ENCODE measurements at regions not wholly inside any gene's neighbourhood (a gene's known extent, or its start where the extent isn't known, plus 50 kb on each side); places are given as distances from the start of the nearest gene placed in this dataset.

DNA sequence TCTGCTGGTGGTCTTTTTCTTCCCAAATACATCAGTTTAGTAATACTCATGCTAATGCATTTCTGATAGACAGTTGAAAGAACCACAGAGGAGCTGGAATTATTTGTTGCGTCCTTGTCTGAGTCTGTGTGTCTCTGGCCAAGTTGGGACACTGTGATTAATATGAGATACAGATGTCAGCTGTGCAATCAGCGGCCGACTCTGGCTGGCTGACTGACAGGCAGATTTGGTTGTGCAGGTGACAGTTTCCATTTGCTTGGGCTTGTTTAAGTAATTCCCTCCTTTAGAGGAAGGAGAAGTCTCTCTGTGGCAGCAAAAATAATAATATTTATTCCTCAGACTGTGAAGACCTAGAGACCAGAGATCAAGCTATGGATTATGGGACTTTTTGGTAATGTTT, 176.2 kb upstream of the CHRM2 start:
- no peak for TF ChIP-seq ZNF274 (IDR thresholded peaks at IDR 0.05; ENCODE audit: low read depth, low read length)

DNA sequence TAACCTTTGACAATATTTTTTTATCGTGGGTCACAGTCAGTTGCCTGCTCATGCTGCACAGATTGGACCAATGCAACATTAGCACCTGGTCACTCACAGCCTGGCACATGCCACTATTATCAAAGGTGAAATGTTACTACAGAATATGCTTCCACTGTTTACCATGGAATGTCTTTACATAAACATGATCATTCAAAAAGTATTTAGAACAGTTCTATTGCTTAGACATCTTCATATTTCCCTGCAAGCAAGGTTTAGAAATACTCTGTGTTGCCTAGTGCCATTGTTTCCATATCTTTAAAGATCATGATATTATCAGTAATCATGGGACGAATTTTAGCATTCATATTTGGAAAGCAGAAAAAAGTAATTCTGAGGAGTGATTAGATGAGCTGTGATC, 179.9 kb upstream of the CHRM2 start:
- no peak for TF ChIP-seq ZNF274 (IDR thresholded peaks at IDR 0.05; ENCODE audit: low read depth, low read length)
- no peak overlapping the region for H3K4me3 ChIP-seq (ENCODE audit: low read length)

More for the DNA sequence above, 176.2 kb upstream of the CHRM2 start:
- H3K4me3 ChIP-seq (ENCODE audit: low read length), result no peak overlapping the region

DNA sequence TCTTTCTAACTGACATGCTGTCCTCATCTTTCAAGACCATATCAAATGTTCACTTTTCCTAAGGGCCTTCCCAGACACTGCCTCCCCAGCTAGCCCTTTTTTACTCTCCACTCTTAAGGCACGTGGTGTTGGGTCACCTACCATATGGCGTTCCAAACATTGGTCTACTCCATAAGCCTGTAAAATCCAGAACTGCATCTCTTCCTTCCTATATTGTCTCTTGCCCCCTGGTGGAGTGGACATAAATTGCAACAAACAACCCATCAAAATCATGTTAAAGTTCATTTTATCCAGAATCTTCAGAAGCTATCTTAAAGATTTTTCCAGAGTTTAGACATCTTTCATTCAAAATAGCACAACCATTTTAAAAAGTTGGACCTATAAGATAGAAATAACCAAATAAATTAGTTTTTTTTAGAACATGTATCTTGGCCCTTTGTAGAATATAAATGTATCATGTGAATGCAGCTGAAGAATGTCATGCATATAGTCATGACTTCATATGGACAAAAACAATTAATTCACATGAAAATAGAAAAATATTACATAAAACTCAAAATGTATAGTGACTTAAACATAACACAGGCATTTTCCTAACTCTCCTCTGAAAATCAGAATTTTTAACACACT, 180.6 kb upstream of the CHRM2 start:
- H3K4me3 ChIP-seq (ENCODE audit: low read length), result no peak overlapping the region
- no peak for TF ChIP-seq ZNF274 (IDR thresholded peaks at IDR 0.05; ENCODE audit: low read depth, low read length)

DNA sequence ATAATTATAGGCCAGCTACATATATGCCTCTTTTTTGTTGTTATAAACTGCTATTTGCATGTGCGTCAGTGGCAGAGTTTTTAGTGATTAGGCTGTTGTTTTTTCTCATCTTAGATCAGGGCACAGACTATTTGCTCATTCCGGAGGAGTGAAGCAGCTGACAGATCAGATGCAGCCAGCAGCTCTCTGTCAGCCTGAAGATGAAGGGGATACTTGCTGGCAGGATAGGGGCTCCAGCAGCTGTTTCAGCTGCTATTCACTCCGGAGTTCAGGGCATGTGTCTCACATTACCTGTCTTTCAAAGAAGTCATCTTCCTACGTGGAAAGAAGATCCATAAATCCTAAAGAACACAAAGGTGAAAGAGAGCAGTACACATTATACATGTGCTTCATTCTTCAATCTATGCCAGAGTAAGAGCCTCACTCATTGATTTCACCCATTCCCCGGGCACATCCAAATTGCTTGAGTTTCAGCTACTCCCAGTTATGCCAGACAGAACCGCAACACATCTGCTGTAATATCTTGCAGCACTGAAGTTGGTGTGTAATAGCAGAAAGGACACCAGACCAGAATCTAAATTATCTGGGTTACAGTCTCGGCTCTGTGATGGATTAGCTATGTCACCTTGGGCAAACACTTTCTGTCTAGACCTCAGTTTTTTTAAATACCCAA, 182.8 kb upstream of the CHRM2 start:
- no peak overlapping the region for H3K4me3 ChIP-seq (ENCODE audit: low read length)
- no peak for TF ChIP-seq ZNF274 (IDR thresholded peaks at IDR 0.05; ENCODE audit: low read depth, low read length)

DNA sequence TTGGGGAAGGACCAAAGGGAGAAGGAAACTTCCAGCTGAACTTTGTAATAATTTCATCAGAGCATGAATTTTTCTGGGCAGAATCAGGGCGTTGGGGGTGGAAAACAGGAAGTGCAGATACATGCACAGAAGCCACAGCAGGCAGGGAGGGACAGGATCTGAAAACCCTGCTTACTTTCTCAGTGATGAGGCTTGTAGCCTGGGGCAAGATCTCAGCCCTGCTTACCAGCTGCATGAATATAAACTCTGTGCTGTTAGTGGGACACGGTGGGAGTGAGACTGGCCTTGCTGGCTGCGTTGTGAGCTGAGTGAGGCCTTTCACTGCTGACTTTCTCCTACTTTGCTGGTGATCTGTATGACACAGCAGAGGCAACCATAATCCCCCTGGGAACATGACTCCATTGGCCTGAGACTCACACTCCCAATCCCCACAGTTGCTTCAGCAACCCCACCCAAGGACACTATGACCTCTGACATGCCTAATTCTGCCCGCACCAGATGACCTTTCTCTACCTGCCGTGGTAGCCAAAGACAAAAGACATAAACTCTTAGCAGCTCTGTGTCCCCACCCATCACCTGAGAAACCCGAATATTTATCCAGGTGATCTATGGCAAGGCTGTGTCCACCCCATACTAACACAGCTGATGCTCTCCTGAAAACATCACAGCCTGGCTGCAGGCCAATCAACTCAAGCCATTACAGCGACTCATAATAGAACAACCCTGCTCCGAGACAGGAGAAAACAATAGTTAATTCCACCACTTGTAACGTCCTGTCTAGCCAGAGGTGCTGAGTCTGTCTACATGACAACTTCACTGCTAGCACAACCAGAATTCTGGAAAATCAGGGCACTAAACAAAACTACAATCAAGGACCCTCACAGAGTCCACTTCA, 190.7 kb upstream of the CHRM2 start:
- TF ChIP-seq ZNF274 (IDR thresholded peaks at IDR 0.05; ENCODE audit: low read depth, low read length), result no peak
- H3K4me3 ChIP-seq (ENCODE audit: low read length), result no peak overlapping the region

DNA sequence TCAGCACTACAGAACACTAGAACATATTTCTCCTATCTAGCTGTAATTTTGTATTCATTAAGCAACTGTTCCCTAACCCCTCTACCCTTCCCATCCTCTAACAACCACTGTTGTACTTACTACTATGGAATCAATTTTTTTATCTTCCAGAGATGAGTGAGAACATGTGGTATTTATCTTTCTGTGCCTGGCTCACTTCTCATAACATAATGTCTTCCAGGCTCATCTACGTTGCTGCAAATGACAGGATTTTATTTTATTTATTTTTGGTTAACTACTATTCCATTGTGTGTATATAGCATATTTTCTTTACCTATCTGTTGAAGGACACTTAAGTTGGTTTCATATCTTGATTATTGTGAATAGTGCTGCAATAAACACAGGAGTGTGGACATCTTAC, 200.9 kb upstream of the CHRM2 start:
- TF ChIP-seq ZNF274 (IDR thresholded peaks at IDR 0.05; ENCODE audit: low read depth, low read length), result no peak
- H3K4me3 ChIP-seq (ENCODE audit: low read length), result no peak overlapping the region

DNA sequence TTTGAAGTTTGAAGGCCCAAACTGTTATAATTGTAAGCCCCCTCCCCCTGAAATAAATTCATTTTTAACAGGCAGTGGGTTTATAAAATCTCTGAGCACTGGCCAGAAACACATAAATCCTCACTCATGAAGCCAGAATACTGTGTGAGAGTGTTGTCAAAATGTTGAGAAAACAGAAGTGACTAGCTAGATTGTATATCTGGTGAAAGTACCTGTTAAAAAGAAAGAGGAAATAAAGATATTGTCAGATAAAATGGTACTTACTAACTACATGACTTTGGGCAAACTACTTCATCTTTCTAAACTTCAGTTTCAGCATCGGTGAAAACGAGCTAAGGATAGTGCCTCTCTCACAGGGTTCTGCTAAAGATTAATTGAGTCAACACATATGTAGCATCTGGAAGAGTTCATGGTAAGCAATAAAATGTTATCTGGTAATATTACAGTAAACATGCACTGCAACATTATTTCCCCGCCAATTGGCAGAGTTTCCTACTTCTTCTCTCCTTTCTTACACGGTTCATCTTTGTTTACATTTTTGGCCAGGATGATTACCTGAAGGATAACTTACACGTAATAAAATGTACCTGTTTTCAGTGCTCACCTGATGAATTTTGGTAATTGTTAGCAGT, 202.5 kb upstream of the CHRM2 start:
- H3K4me3 ChIP-seq (ENCODE audit: low read length), result no peak overlapping the region
- no peak for TF ChIP-seq ZNF274 (IDR thresholded peaks at IDR 0.05; ENCODE audit: low read depth, low read length)

DNA sequence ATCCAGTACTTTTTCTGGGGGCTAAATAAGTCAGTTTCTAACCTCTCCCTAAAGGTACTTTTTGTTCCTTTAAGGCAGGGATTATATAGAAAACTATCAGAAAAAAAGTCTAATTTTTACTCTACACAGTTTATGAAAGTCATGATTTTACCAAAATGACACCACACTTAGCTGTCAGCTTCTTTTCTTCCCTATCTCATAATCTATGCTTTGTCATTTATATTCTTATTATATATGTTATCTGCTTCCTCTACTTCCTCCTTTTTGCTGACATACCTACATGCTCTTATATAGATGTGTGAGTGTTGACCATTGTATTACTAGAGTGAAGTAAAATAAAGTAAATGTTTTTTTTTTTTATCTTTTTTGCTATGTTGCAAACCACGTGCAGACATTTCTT, 203.9 kb upstream of the CHRM2 start:
- H3K4me3 ChIP-seq (ENCODE audit: low read length), result no peak overlapping the region
- no peak for TF ChIP-seq ZNF274 (IDR thresholded peaks at IDR 0.05; ENCODE audit: low read depth, low read length)

DNA sequence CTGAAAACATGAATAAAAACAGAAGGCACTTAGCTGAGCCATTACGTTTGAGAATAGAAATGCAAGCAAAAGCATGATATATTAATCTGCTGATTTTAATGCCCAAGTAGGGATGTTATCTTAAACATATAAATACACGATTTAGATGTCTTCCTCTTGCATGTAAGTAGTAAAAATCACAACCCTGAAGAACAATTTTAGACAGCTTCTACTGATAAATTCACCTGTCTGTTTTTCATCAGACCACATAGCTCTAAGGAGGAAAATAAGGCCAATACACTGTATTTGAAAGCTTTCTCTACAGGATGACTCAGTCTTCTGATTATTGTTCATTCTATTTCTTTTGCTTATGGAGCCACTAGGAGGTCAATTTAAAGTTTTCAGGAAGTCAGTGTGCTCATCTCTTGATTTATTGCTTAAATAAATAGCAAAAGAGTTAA, 210.9 kb upstream of the CHRM2 start:
- H3K4me3 ChIP-seq (ENCODE audit: low read length), result no peak overlapping the region
- TF ChIP-seq ZNF274 (IDR thresholded peaks at IDR 0.05; ENCODE audit: low read depth, low read length), result no peak

DNA sequence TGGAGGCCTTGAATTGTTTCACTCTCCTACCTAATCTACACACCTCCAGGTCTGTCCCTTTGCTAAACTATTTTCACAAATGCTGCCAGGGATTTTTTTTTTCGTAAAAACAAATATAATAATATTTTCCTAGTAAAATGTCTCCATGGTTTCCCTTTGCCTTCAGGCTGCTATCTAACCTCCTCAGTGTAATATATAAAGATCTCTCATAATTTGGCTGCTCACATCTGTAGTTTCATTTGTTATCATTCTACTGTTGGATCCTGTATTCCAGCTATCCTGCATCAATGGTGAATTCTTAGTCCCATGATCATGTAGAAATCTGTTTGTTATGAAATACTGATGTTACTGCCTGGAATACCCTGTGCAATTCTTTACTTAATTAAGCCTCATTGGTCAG, 211.9 kb upstream of the CHRM2 start:
- H3K4me3 ChIP-seq (ENCODE audit: low read length), result no peak overlapping the region
- no peak for TF ChIP-seq ZNF274 (IDR thresholded peaks at IDR 0.05; ENCODE audit: low read depth, low read length)

DNA sequence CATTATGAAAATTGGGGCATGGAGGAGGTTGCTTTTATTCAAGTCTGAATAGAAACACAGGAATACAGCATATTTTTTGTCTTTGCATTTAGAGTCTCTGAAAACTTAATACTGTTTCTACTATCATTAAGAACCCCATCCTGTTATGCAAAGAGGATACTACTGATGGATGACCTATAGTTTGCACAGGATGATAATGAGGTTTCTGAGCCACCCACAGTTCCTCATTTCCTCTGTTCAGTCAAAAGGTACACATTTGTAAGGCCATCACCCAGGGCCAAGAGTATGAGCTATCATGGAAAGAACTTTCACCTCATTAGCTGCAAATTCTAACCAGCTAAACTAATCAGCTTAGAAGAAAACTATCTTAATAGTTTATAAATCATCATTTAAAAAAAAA, 213.0 kb upstream of the CHRM2 start:
- TF ChIP-seq ZNF274 (IDR thresholded peaks at IDR 0.05; ENCODE audit: low read depth, low read length), result no peak
- no peak overlapping the region for H3K4me3 ChIP-seq (ENCODE audit: low read length)

DNA sequence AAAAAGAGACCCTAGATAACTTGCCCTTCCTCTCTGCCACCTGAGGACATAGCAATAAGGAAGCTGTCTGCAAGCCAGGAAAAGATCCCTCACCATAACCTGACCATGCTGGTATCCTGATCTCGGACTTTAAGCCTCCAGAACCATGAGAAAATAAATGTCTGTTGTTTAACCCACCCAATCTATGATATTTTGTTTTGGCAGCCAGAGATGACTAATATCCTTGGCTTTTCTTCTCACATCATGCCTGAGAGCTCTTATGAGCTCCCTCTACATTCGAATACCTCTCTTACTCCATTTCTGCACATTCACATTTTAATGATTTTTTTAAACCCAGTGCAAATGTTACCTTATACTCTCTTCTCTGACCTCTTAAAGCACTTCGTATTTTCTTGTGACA, 214.0 kb upstream of the CHRM2 start:
- TF ChIP-seq ZNF274 (IDR thresholded peaks at IDR 0.05; ENCODE audit: low read depth, low read length), result no peak
- H3K4me3 ChIP-seq (ENCODE audit: low read length), result no peak overlapping the region

DNA sequence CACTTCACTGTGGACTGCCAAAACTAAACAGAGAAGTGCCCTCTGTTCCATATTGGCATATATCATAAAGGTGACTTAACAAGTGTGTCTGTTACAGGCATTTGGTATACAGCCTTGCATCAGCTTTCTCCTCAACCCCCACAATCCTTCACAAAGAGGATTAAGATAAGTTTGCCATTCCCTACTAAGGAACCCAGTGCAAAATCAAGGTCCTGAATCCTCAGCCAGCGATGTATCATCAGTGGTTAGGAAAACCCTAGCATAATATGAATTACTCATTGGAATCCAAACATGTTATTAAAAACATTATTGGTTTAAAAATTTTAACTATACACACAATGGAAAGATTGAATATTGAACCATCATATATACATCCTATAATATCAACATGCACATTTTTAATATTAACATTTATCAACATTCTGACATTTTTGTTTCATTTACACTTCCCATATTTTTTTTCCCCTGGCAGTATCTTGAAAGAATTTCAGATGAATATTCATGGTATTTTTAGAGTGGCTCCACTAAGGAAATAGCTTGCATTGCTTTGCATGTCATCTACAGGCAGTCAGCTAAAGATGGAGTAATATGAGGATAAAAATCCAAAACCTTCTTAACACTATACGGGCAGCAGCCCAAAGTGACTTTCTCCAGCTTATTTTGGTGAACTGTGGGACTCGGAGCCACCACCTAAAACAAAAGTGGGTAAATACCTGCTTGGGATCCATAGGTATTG, 215.6 kb upstream of the CHRM2 start:
- no peak overlapping the region for H3K4me3 ChIP-seq (ENCODE audit: low read length)
- no peak for TF ChIP-seq ZNF274 (IDR thresholded peaks at IDR 0.05; ENCODE audit: low read depth, low read length)

DNA sequence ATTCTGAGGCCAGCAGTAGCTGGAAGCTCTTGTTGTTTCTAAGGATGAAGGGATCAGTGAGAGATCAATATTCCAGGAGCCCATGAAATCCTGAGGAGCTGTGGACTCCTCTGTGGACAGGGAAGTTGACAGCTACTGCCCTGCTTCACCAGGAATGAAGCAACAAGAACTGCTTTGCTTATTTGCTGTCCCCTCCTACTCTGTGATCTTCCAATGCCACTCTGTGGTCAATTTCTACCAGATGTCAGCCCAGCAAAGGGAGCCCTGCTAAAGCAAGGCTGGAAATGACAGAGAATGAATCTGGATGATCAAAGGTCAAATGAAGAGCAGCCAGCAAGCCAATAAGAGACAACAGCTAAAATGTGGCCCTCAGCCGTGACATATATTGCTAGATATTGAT, 227.5 kb upstream of the CHRM2 start:
- TF ChIP-seq ZNF274 (IDR thresholded peaks at IDR 0.05; ENCODE audit: low read depth, low read length), result no peak
- no peak overlapping the region for H3K4me3 ChIP-seq (ENCODE audit: low read length)
